H1 (cell line): ENCODE measurements at regions not wholly inside any gene's neighbourhood (a gene's known extent, or its start where the extent isn't known, plus 50 kb on each side); places are given as distances from the start of the nearest gene placed in this dataset.

Source experiments
- EZH2 ChIP-seq: fragments of 200-600 bp; sonication (generic); IDR thresholded peaks from 2 replicates; pipeline ENCODE4 v1.7.1; 2012; ENCODE audit warnings: low read depth, mild to moderate bottlenecking, moderate library complexity, low read length, inconsistent platforms; ENCODE audit not compliant: severe bottlenecking
- GABPA ChIP-seq: IDR thresholded peaks from 2 replicates; pipeline ENCODE4 v1.6.1; 2011; ENCODE audit warnings: mild to moderate bottlenecking, low read length, moderate library complexity, borderline replicate concordance; ENCODE audit not compliant: insufficient read depth
- MAX ChIP-seq: IDR thresholded peaks from 2 replicates; pipeline ENCODE4 v1.6.1; 2012; ENCODE audit warnings: inconsistent platforms
- PHF8 ChIP-seq: fragments of 200-600 bp; sonication (generic); conservative IDR thresholded peaks from 2 replicates; pipeline ENCODE4 v1.7.1; 2012; ENCODE audit warnings: low read depth, mild to moderate bottlenecking, inconsistent platforms, low read length, moderate library complexity
- POLR2A ChIP-seq, 2 experiments: IDR thresholded peaks; 1 replicate in 1 of 2; 2 replicates in 1 of 2; pipeline ENCODE4 v1.6.1; 2011; ENCODE audit warnings: low read depth in 2 of 2, low read length in 2 of 2, mild to moderate bottlenecking in 2 of 2; ENCODE audit errors: control extremely low read depth in 1 of 2
- POLR2AphosphoS5 ChIP-seq: IDR thresholded peaks from 2 replicates; pipeline ENCODE4 v1.6.1; 2011; ENCODE audit warnings: low read depth, low read length
- RBBP5 ChIP-seq: IDR thresholded peaks from 2 replicates; pipeline ENCODE4 v1.7.1; 2012; ENCODE audit warnings: low read depth, mild to moderate bottlenecking, inconsistent platforms, low read length, moderate library complexity, borderline replicate concordance
- TF ChIP-seq, protein P1 (sequence below), 3 experiments: IDR thresholded peaks; 1 replicate in 2 of 3; 2 replicates in 1 of 3; pipeline versions ENCODE4 v1.5.1 to v1.6.1; 2011; ENCODE audit warnings: low read length in 3 of 3, mild to moderate bottlenecking in 3 of 3, inconsistent platforms in 2 of 3, low read depth in 1 of 3, moderate library complexity in 1 of 3; ENCODE audit not compliant: insufficient read depth in 1 of 3; ENCODE audit errors: control extremely low read depth in 1 of 3

GRCh38 chr10:3255075-3255474 lies 82.5 kb upstream of the PITRM1 start:
- TF ChIP-seq RBBP5 (no peak), MAX (no peak), POLR2A (IDR thresholded peaks at IDR 0.05; ENCODE audit: control extremely low read depth in 1 of 2, low read depth in 2 of 2, low read length in 2 of 2) (no peak), PHF8 (no peak), POLR2AphosphoS5 (no peak), EZH2 (no peak), GABPA (no peak)
- TF ChIP-seq, protein P1, sequence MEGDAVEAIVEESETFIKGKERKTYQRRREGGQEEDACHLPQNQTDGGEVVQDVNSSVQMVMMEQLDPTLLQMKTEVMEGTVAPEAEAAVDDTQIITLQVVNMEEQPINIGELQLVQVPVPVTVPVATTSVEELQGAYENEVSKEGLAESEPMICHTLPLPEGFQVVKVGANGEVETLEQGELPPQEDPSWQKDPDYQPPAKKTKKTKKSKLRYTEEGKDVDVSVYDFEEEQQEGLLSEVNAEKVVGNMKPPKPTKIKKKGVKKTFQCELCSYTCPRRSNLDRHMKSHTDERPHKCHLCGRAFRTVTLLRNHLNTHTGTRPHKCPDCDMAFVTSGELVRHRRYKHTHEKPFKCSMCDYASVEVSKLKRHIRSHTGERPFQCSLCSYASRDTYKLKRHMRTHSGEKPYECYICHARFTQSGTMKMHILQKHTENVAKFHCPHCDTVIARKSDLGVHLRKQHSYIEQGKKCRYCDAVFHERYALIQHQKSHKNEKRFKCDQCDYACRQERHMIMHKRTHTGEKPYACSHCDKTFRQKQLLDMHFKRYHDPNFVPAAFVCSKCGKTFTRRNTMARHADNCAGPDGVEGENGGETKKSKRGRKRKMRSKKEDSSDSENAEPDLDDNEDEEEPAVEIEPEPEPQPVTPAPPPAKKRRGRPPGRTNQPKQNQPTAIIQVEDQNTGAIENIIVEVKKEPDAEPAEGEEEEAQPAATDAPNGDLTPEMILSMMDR (IDR thresholded peaks at IDR 0.05; ENCODE audit: control extremely low read depth in 1 of 3, insufficient read depth in 1 of 3, low read depth in 1 of 3, low read length in 3 of 3) = no peak
